ENCODE measurements at regions not wholly inside any gene's neighbourhood (a gene's known extent, or its start where the extent isn't known, plus 50 kb on each side); places are given as distances from the start of the nearest gene placed in this dataset.

- TF ChIP-seq ZNF503 (CRISPR knock-in tag; IDR thresholded peaks at IDR 0.05) (no peak), ZNF407 (CRISPR knock-in tag; IDR thresholded peaks at IDR 0.05; ENCODE audit: not compliant biosample characterization) (no peak), ZFP1 (CRISPR knock-in tag; IDR thresholded peaks at IDR 0.05) (no peak), ZBTB33 (CRISPR knock-in tag; IDR thresholded peaks at IDR 0.05) (no peak), CCAR2 (optimal IDR thresholded peaks at IDR 0.05; ENCODE audit: low read depth, low read length) (no peak), PHF5A (CRISPR knock-in tag; IDR thresholded peaks at IDR 0.05; ENCODE audit: low read depth, unreplicated experiment) (no peak), ZBTB42 (CRISPR knock-in tag; IDR thresholded peaks at IDR 0.05) (no peak), DRAP1 (CRISPR knock-in tag; IDR thresholded peaks at IDR 0.05) (no peak), ZNF276 (CRISPR knock-in tag; IDR thresholded peaks at IDR 0.05; ENCODE audit: low read depth) (no peak), YY1 (IDR thresholded peaks at IDR 0.05; ENCODE audit: insufficient read depth, insufficient replicate concordance, low read depth, low read length) (no peak), KLF15 (CRISPR knock-in tag; IDR thresholded peaks at IDR 0.05; ENCODE audit: borderline replicate concordance) (no peak), GPN1 (CRISPR knock-in tag; IDR thresholded peaks at IDR 0.05; ENCODE audit: borderline replicate concordance) (no peak), ZNF597 (CRISPR knock-in tag; IDR thresholded peaks at IDR 0.05) (no peak)
Observed at GRCh38 chr10:64093946-64094535, 572.8 kb downstream of the REEP3 start (continued).

Data from HepG2 (cell line).